Heart left ventricle (tissue), 16 donors: ENCODE measurements at regions not wholly inside any gene's neighbourhood (a gene's known extent, or its start where the extent isn't known, plus 50 kb on each side); places are given as distances from the start of the nearest gene placed in this dataset.

ENCODE experiments used
- ATAC-seq, 4 donors: fragments of 200-7000 bp; cut with Tn5 transposase; one replicate each; pipeline ENCODE4 v1.9.1; 2020 to 2022; ENCODE audit warnings: moderate library complexity in 4 of 4, mild to moderate bottlenecking in 3 of 4, moderate number of reproducible peaks in 1 of 4
- DNase-seq, 5 donors: peaks; one replicate each; pipeline ENCODE4 v3.0.0-alpha.2; 2020
- H3K27ac ChIP-seq, 12 donors: fragments of 200-600 bp; sonication (generic) in 4 of 12; one replicate each; pipeline versions ENCODE4 v1.5.0 to v1.8.0; 2016 to 2022; ENCODE audit warnings: mild to moderate bottlenecking in 2 of 12
- H3K27me3 ChIP-seq, 9 donors: fragments of 200-600 bp; sonication (generic) in 2 of 9; one replicate each; pipeline versions ENCODE4 v1.5.1 to v1.8.0; 2016 to 2022; ENCODE audit warnings: mild to moderate bottlenecking in 3 of 9
- H3K36me3 ChIP-seq, 9 donors: fragments of 200-600 bp; sonication (generic) in 2 of 9; one replicate each; pipeline versions ENCODE4 v1.5.0 to v1.8.0; 2018 to 2022; ENCODE audit warnings: mild to moderate bottlenecking in 2 of 9
- H3K4me1 ChIP-seq, 12 donors: fragments of 200-600 bp; sonication (generic) in 4 of 12; one replicate each; pipeline versions ENCODE4 v1.5.0 to v1.8.0; 2016 to 2022; ENCODE audit warnings: mild to moderate bottlenecking in 3 of 12
- H3K4me3 ChIP-seq, 12 donors: fragments of 200-600 bp; sonication (generic) in 4 of 12; one replicate each; pipeline versions ENCODE4 v1.5.0 to v1.8.0; 2017 to 2022; ENCODE audit warnings: mild to moderate bottlenecking in 9 of 12, moderate library complexity in 4 of 12
- H3K9me3 ChIP-seq, 12 donors: fragments of 200-600 bp; sonication (generic) in 4 of 12; one replicate each; pipeline versions ENCODE4 v1.5.0 to v1.8.0; 2016 to 2022; ENCODE audit warnings: mild to moderate bottlenecking in 1 of 12
- CTCF ChIP-seq, 12 donors: fragments of 200-600 bp; sonication (generic) in 4 of 12; IDR thresholded peaks; one replicate each; pipeline versions ENCODE4 v1.5.0 to v1.8.0; 2018 to 2022; ENCODE audit warnings: antibody characterized with exemption in 12 of 12, mild to moderate bottlenecking in 5 of 12
- POLR2A ChIP-seq, 2 donors: fragments of 450-650 bp; IDR thresholded peaks; one replicate each; pipeline ENCODE4 v1.6.1; 2017; ENCODE audit warnings: antibody characterized with exemption in 2 of 2, mild to moderate bottlenecking in 2 of 2, moderate library complexity in 2 of 2
- WGBS, 4 donors: extraction: QIAGEN DNeasy Blood & Tissue Kit in 2 of 4; methylation state at CpG; one replicate each; pipeline versions ENCODE4 v1.1.5 to v1.1.7; 2013 to 2018; 5-methylcytosine and 5-hydroxymethylcytosine counted together
- intact Hi-C, 10 donors: fragments of 100-400 bp; cut with DNase I; formaldehyde crosslinking; loops; one replicate each; pipeline versions ENCODE4 v1.11.1 to v1.14.2; 2022
- donor health status: ischemic (EF 13 %, LVEDD 7.1; RV severe dilation, severe dysfunction).
- donor health status: healthy with polysubstance abuse.
- donor health status: DM: no; HTN: yes; CAD: no.
- donor health status: DM: no; HTN: no; CAD: no.
- donor health status: ischemic (EF 25% LVEDD 6.9; RV normal size, moderate dysfunction).
- donor health status: ischemic (EF 25% LVEDD 5.7; RV mildly dilated, moderate dysfunction).
- donor health status: healthy.
- donor health status: DM: yes; HTN: yes; CAD: no.
- donor health status: ischemic (EF 35%, LVEDD 5.7; RV mildly dilated, moderate dysfunction).
- donor health status: nonischemic (EF 11% LVEDD 7.7; RV severe dilation, severe dysfunction).
- donor health status: DM: yes; HTN: yes; CAD: no.
- donor health status: PGD.
- donor health status: ischemic (EF 29% LVEDD 5.4; RV normal size, mild dysfunction).
- donor health status: nonischemic (EF 23%, LVEDD 6.1; RV moderate dilation, normal function).

DNA sequence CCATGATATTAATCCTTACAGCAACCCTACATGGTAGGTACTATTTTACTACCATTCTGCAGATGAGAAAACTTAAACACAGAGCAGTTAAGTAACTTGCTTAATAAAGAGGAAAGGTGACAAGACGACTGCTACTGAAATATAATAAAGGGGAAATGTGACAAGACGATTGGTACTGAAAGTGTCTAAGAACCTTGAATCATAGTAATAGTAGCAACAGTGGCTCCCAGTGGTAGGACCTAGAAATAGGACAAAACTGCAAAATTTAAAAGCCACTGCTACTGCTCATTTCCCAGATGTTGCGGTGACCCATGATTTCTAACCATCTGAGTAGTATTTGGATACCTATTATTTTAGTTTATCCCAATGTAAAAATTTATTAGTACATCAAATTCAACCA lies 89.5 kb downstream of the TASL start:
- no peak overlapping the region for H3K27ac ChIP-seq
- ATAC-seq (no peak), DNase-seq (no peak)
- TF ChIP-seq CTCF (IDR thresholded peaks at IDR 0.05) (no peak), POLR2A (IDR thresholded peaks at IDR 0.05) (no peak)
- no peaks in the 10 kb centered on the region for H3K4me1 ChIP-seq
- H3K4me3 ChIP-seq = no peak overlapping the region
- intact Hi-C loops = no loop called here
- no peaks in the 10 kb centered on the region for H3K9me3 ChIP-seq
- 39 to 49% (median 44%) methylated on average over 3 of the region's 3 CpGs for whole genome bisulfite sequencing, 4 donors
- H3K36me3 ChIP-seq = no peaks in the 10 kb centered on the region
- peaks cover 0 to 9% (median 0%) of the 10 kb centered on the region in 9 donors for H3K27me3 ChIP-seq

GRCh38 chrX:30483996-30484395 lies 93.6 kb downstream of the TASL start:
- ATAC-seq (no peak), DNase-seq (no peak)
- Histone ChIP-seq H3K9me3 (no peaks in the 10 kb centered on the region), H3K4me3 (no peak overlapping the region), H3K4me1 (no peaks in the 10 kb centered on the region), H3K27ac (no peak overlapping the region), H3K36me3 (no peaks in the 10 kb centered on the region), H3K27me3 (peaks cover 0 to 3% (median 0%) of the 10 kb centered on the region in 9 donors)
- no peak for TF ChIP-seq POLR2A (IDR thresholded peaks at IDR 0.05)
- no peak for TF ChIP-seq CTCF (IDR thresholded peaks at IDR 0.05)
- intact Hi-C loops = no loop called here
- 65 to 82% (median 66%) methylated on average over 2 of the region's 2 CpGs for WGBS, 4 donors

GRCh38 chrX:30468471-30468870 lies 109.1 kb downstream of the TASL start:
- TF ChIP-seq CTCF (IDR thresholded peaks at IDR 0.05) = no peak
- TF ChIP-seq POLR2A (IDR thresholded peaks at IDR 0.05) = no peak

More at GRCh38 chrX:30468471-30468870, 109.1 kb downstream of the TASL start:
- no peak for ATAC-seq
- Histone ChIP-seq H3K36me3 (no peaks in the 10 kb centered on the region), H3K4me3 (no peak overlapping the region), H3K27me3 (peaks cover 0 to 4% (median 0%) of the 10 kb centered on the region in 9 donors), H3K27ac (no peak overlapping the region), H3K9me3 (no peaks in the 10 kb centered on the region), H3K4me1 (no peaks in the 10 kb centered on the region)
- 35 to 42% (median 37%) methylated on average over 3 of the region's 3 CpGs for WGBS, 4 donors
- intact Hi-C loops = no loop called here
- no peak for DNase-seq
